A673 (cell line): ENCODE measurements at regions not wholly inside any gene's neighbourhood (a gene's known extent, or its start where the extent isn't known, plus 50 kb on each side); places are given as distances from the start of the nearest gene placed in this dataset.
"Not testable (repeated sequence)": the region's sequence is repeated elsewhere in the genome, so short reads cannot be mapped to it uniquely, and the experiment has no call there.

Source experiments
- BruUV-seq: library from RNA; stranded (reverse); fragments of 400-500 nt; replicated peaks from 2 replicates; lab custom pipeline; 2021; lab: Mats Ljungman, UMichigan
- CTCF ChIA-PET: fragments of 300-600 bp; sonication (Branson Sonifier 250); formaldehyde crosslinking; loops from one replicate; lab custom pipeline; 2022; ENCODE audit warnings: antibody characterized with exemption; lab: Charles Lee
- POLR2A ChIA-PET: fragments of 300-600 bp; sonication (Branson Sonifier 250); formaldehyde crosslinking; loops from one replicate; lab custom pipeline; 2022; ENCODE audit warnings: antibody characterized with exemption; ENCODE audit not compliant: low non-redundant PET; lab: Charles Lee
- DNase-seq: peaks from one replicate; pipeline ENCODE4 v3.0.0-alpha.2; 2015; ENCODE audit warnings: low spot score
- H3K27ac ChIP-seq: fragments of 200-600 bp; sonication (generic); 2 replicates; pipeline ENCODE4 v1.5.1; 2016; ENCODE audit warnings: mixed run types, low read depth, mild to moderate bottlenecking, mixed read lengths, antibody characterized with exemption, low read length; ENCODE audit not compliant: poor library complexity, severe bottlenecking
- H3K27me3 ChIP-seq: fragments of 200-600 bp; sonication (generic); replicated peaks from 2 replicates; pipeline ENCODE4 v1.6.1; 2017; ENCODE audit warnings: mixed run types, low read depth, mild to moderate bottlenecking, mixed read lengths, antibody characterized with exemption, low read length; ENCODE audit not compliant: insufficient read depth, poor library complexity
- H3K36me3 ChIP-seq: fragments of 200-600 bp; sonication (generic); 2 replicates; pipeline ENCODE4 v1.6.1; 2016; ENCODE audit warnings: mixed run types, mild to moderate bottlenecking, mixed read lengths, antibody characterized with exemption, low read length; ENCODE audit not compliant: insufficient read depth, poor library complexity, severe bottlenecking
- H3K4me1 ChIP-seq: fragments of 200-600 bp; sonication (generic); 2 replicates; pipeline ENCODE4 v1.6.1; 2017; ENCODE audit warnings: mixed run types, mild to moderate bottlenecking, mixed read lengths, antibody characterized with exemption, low read length; ENCODE audit not compliant: insufficient read depth, poor library complexity, severe bottlenecking
- H3K4me3 ChIP-seq: fragments of 200-600 bp; sonication (generic); 2 replicates; pipeline ENCODE4 v1.5.1; 2016; ENCODE audit warnings: low read depth, mixed run types, mild to moderate bottlenecking, mixed read lengths, low read length; ENCODE audit not compliant: poor library complexity, severe bottlenecking
- H3K9me3 ChIP-seq: fragments of 200-600 bp; sonication (generic); 2 replicates; pipeline ENCODE4 v1.6.1; 2016; ENCODE audit warnings: mixed run types, low read depth, mild to moderate bottlenecking, mixed read lengths, antibody characterized with exemption, low read length; ENCODE audit not compliant: poor library complexity, severe bottlenecking
- EZH2 ChIP-seq: fragments of 200-600 bp; sonication (generic); IDR thresholded peaks from 2 replicates; pipeline ENCODE4 v1.6.1; 2017; ENCODE audit warnings: borderline replicate concordance, low read depth, mild to moderate bottlenecking, mixed read lengths, antibody characterized with exemption, low read length; ENCODE audit not compliant: poor library complexity, severe bottlenecking
- intact Hi-C: fragments of 100-400 bp; cut with micrococcal nuclease; formaldehyde crosslinking; loops from one replicate; pipeline ENCODE4 v1.10.0; 2022; ENCODE audit not compliant: unreplicated experiment
- TF ChIP-seq, protein P1 (sequence below): fragments of 300-800, 200-600 bp; sonication (generic); conservative IDR thresholded peaks from 2 replicates; pipeline ENCODE4 v1.5.1; 2017; ENCODE audit warnings: low read depth, mild to moderate bottlenecking, antibody characterized with exemption, low read length, moderate library complexity, mixed read lengths

- no peaks in the 10 kb centered on the region for H3K36me3 ChIP-seq
- H3K27ac ChIP-seq = no peak overlapping the region
- DNase-seq = no peak
- H3K27me3 ChIP-seq = no peaks in the 10 kb centered on the region
- H3K4me1 ChIP-seq = no peaks in the 10 kb centered on the region
- POLR2A ChIA-PET = no interaction called here
- no peak overlapping the region for H3K4me3 ChIP-seq
- no peak for TF ChIP-seq EZH2
- TF ChIP-seq, protein P1, sequence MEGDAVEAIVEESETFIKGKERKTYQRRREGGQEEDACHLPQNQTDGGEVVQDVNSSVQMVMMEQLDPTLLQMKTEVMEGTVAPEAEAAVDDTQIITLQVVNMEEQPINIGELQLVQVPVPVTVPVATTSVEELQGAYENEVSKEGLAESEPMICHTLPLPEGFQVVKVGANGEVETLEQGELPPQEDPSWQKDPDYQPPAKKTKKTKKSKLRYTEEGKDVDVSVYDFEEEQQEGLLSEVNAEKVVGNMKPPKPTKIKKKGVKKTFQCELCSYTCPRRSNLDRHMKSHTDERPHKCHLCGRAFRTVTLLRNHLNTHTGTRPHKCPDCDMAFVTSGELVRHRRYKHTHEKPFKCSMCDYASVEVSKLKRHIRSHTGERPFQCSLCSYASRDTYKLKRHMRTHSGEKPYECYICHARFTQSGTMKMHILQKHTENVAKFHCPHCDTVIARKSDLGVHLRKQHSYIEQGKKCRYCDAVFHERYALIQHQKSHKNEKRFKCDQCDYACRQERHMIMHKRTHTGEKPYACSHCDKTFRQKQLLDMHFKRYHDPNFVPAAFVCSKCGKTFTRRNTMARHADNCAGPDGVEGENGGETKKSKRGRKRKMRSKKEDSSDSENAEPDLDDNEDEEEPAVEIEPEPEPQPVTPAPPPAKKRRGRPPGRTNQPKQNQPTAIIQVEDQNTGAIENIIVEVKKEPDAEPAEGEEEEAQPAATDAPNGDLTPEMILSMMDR = no peak
- no peaks in the 10 kb centered on the region for H3K9me3 ChIP-seq
- no TSS peak for BruUV-seq
- CTCF ChIA-PET = no interaction called here
- intact Hi-C loops = no loop called here
Observed at GRCh38 chr16:8120001-8120400, 470.3 kb downstream of the TMEM114 start.

- no TSS peak for BruUV-seq
- H3K27me3 ChIP-seq = no peaks in the 10 kb centered on the region
Observed at GRCh38 chr16:8115814-8116213, 474.5 kb downstream of the TMEM114 start.

DNA sequence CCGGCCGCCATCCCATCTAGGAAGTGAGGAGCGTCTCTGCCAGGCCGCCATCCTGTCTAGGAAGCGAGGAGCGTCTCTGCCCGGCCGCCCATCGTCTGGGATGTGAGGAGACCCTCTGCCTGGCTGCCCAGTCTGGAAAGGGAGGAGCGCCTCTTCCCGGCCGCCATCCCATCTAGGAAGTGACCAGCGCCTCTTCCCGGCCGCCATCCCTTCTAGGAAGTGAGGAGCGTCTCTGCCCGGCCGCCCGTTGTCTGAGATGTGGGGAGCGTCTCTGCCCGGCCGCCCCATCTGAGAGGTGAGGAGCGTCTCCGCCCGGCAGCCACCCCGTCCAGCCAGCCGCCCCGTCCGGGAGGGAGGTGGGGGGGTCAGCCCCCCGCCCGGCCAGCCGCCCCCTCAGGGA, 475.4 kb downstream of the TMEM114 start:
- DNase-seq, H3K4me1 ChIP-seq, H3K9me3 ChIP-seq, BruUV-seq, H3K27me3 ChIP-seq, POLR2A ChIA-PET, H3K27ac ChIP-seq, H3K36me3 ChIP-seq, H3K4me3 ChIP-seq, intact Hi-C loops, CTCF ChIA-PET: not testable (repeated sequence)

More at GRCh38 chr16:8115814-8116213, 474.5 kb downstream of the TMEM114 start:
- Histone ChIP-seq H3K27ac (no peak overlapping the region), H3K36me3 (no peaks in the 10 kb centered on the region), H3K4me3 (no peak overlapping the region), H3K9me3 (no peaks in the 10 kb centered on the region), H3K4me1 (no peaks in the 10 kb centered on the region)
- ChIA-PET CTCF (no interaction called here), POLR2A (no interaction called here)
- TF ChIP-seq, protein P1 = no peak
- no peak for TF ChIP-seq EZH2
- intact Hi-C loops = no loop called here
- no peak for DNase-seq

DNA sequence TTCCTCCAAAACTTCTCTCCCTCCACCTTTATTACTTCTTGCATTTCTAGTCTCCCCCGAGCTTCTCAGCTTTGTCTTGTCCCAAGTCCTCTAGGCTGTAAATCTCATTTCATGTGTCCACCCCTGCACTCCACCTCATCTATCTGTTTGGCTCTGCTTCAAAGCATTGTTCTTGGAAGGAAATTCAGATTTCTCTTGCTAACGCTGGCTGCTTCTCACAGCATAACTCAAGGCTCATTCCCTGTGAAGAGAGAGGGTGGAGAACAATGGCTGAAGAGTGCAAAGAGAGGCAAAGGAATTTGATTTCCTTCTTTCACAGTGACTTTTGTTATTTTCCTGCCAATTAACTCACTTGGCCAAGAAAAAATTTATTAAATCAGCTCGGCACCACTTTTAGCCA, 476.5 kb downstream of the TMEM114 start:
- H3K36me3 ChIP-seq = no peaks in the 10 kb centered on the region
- ChIA-PET CTCF (no interaction called here), POLR2A (no interaction called here)
- no TSS peak for BruUV-seq
- intact Hi-C loops = no loop called here
- no peaks in the 10 kb centered on the region for H3K9me3 ChIP-seq
- H3K4me1 ChIP-seq = no peaks in the 10 kb centered on the region
- TF ChIP-seq, protein P1 = no peak
- TF ChIP-seq EZH2 = no peak
- H3K4me3 ChIP-seq = no peak overlapping the region
- no peak for DNase-seq
- H3K27me3 ChIP-seq = no peaks in the 10 kb centered on the region
- H3K27ac ChIP-seq = no peak overlapping the region
